ENCODE measurements at regions not wholly inside any gene's neighbourhood (a gene's known extent, or its start where the extent isn't known, plus 50 kb on each side); places are given as distances from the start of the nearest gene placed in this dataset.
A peak's percentile ranks its signal among the peaks of the same experiment; 100 is the strongest.

DNA sequence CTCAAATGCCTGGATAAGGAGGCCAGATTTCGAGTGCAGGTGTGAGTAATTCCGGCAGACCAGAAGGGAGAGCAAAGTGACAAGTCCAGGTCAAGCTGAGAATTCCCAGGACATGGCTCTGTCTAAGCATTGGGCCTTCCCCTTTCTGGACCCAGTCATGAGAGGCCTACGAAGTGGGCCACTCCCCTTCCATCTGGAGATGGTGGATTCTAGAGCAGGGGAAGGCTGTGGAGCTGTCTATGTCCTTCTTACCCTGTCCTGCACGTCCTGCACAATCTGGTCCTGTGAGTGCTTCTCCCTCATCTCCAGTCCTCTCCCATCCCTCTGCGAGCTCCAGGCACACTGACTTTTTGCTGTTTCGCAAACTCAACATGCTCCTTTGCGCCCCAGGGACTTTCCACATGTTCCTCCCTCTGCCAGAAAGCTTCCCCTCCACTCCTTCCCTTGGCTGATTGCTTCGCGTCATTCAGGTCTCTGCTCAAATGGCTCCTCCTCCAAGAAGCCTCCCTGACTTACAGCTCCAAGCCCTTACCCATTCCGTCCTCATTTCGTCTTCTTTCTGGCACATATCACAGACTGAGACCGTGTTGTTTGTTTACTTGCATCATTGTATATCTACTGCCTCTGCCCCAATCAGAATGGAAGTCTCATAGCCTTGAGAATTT, 193.2 kb downstream of the URI1 start:
- Histone ChIP-seq H3K4me3 (no peak overlapping the region), H3K36me3 (no peaks in the 10 kb centered on the region), H4K20me1 (no peaks in the 10 kb centered on the region), H3K27me3 (no peaks in the 10 kb centered on the region), H3K9me3 (no peaks in the 10 kb centered on the region), H3K27ac (no peak overlapping the region), H3K4me2 (peak overlapping the region; percentile 43), H3K9ac (no peak overlapping the region), H3K4me1 (peaks cover 11% of the 10 kb centered on the region)
- no peak for TF ChIP-seq Cebpa-rat (IDR thresholded peaks at IDR 0.05)

DNA sequence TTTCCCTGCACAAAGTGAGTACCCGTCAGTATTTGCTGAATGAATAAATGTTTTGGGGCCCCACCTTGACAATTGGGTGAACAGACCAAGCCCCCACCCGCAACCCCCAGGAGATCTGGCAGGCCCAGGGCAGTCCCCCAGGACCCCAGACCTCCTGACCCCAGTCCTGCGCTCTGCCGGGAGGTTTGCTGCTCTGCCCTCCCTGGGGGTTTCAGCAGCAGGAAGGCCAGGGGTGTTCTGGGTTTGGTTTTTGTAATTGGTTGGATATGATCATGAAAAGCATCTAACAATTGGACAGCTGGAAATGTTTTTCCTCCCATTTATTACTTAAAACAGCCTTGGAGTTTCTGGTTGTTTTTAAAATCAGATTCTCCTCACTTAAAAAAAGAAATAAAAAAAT, 193.8 kb downstream of the URI1 start:
- H3K9ac ChIP-seq: no peak overlapping the region
- no peak overlapping the region for H3K4me3 ChIP-seq
- no peak overlapping the region for H3K27ac ChIP-seq
- H3K4me2 ChIP-seq: peak overlapping the region; percentile 43
- no peaks in the 10 kb centered on the region for H4K20me1 ChIP-seq
- no peaks in the 10 kb centered on the region for H3K9me3 ChIP-seq
- peaks cover 11% of the 10 kb centered on the region for H3K4me1 ChIP-seq
- H3K27me3 ChIP-seq: no peaks in the 10 kb centered on the region
- no peak for TF ChIP-seq Cebpa-rat (IDR thresholded peaks at IDR 0.05)
- no peaks in the 10 kb centered on the region for H3K36me3 ChIP-seq

DNA sequence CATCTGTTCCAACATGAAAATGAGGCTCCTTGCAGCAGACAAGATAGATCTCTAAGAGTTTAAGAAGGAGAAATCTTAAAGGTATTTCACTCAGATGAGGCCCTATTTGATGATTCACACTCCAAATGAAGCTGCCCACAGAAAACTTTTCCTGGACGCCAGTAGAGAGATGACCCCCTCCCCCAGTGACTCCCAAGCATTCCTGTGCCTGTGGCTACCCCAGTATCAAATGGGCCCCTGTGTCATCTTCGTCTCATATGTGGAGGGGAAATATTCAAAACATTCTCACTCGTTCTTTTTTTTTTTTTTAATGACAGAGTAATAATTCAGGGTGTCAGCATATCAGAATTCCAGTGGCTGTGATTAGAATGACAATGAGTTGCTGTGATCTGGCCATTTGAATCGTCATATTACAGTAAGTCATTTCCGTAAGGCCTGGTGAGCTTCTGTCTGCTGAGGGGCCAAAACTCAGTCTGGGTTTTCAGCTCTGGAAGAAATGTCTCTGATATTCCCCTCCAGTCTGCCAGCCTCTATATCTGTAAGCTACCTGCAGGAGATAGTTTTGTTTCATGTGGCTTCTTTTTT, 194.7 kb downstream of the URI1 start:
- H3K27ac ChIP-seq: no peak overlapping the region
- H3K27me3 ChIP-seq: no peaks in the 10 kb centered on the region
- H3K36me3 ChIP-seq: no peaks in the 10 kb centered on the region
- H3K9ac ChIP-seq: no peak overlapping the region
- no peaks in the 10 kb centered on the region for H4K20me1 ChIP-seq
- no peak for TF ChIP-seq Cebpa-rat (IDR thresholded peaks at IDR 0.05)
- no peak overlapping the region for H3K4me2 ChIP-seq
- no peaks in the 10 kb centered on the region for H3K9me3 ChIP-seq
- peaks cover 11% of the 10 kb centered on the region for H3K4me1 ChIP-seq
- H3K4me3 ChIP-seq: no peak overlapping the region

DNA sequence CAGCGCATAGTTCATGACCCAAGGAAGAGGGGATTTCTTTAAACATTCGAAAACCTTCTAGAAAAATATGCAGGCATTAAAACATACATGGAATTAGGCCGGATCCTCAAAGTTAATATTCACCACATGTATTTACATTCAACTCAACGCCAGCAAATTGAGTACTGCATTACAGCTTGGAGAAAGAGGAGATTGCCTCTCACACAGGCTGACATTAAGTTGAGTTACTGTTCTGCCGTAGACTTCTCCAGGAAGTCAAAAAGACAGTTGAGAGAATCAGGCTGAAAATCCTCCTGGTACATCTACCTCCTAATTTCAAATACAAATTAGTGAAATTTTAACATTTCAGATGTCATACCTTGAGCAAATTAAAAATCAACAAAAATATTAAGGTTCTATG, 195.7 kb downstream of the URI1 start:
- Histone ChIP-seq H3K36me3 (no peaks in the 10 kb centered on the region), H4K20me1 (no peaks in the 10 kb centered on the region), H3K27ac (no peak overlapping the region), H3K4me2 (no peak overlapping the region), H3K9ac (no peak overlapping the region), H3K4me1 (peaks cover 11% of the 10 kb centered on the region), H3K9me3 (no peaks in the 10 kb centered on the region), H3K27me3 (no peaks in the 10 kb centered on the region), H3K4me3 (no peak overlapping the region)
- no peak for TF ChIP-seq Cebpa-rat (IDR thresholded peaks at IDR 0.05)

DNA sequence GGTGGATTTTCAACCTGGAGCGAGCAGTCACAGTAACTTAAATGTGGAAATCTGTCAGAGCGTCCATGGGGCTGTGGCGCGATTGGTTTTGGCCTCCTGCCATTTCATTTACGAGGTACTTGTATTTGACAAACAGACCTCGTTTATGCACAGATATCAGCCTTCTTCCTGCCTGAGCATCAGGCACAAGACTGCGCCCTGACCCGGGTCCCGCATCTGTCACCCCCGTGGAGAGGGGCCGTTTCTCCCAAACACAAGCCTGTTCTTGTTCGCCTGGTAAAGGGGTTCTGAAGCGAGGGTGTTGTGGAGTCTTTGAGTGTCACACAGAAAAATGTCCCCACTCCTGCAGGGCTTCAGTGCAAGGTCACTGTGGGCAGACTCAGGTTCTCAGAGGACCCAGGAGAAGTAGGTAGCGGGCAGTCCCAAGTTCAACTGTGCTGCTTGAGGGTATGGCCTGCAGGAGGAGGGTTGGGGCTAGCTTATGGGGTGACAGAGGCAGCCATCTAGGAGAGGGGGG, 202.3 kb downstream of the URI1 start:
- H3K27me3 ChIP-seq: no peaks in the 10 kb centered on the region
- no peaks in the 10 kb centered on the region for H4K20me1 ChIP-seq
- H3K36me3 ChIP-seq: no peaks in the 10 kb centered on the region
- no peak for TF ChIP-seq Cebpa-rat (IDR thresholded peaks at IDR 0.05)
- no peak overlapping the region for H3K4me2 ChIP-seq
- no peak overlapping the region for H3K4me3 ChIP-seq
- no peaks in the 10 kb centered on the region for H3K4me1 ChIP-seq
- H3K9ac ChIP-seq: no peak overlapping the region
- no peaks in the 10 kb centered on the region for H3K9me3 ChIP-seq
- H3K27ac ChIP-seq: no peak overlapping the region

DNA sequence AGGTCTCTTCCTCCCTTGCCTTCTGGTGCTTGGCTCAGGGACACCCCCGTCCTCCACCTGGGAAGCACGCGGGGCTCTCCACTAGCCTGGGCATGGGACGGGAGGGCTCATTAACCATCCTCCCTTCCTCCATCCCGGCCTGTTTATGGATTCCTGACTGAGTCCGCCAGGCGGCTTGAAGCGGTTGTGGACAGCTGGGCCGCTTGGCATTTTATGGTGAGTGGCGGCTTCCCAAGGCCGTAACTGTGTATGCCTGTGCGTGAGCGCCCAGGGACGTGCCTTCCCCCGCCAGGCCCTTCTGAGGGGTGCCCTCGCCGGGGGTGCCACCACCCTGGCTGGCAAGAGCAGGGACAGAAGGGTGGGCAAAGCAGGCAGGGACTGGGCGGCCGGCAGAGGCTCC, 202.8 kb downstream of the URI1 start:
- H3K27ac ChIP-seq: no peak overlapping the region
- H3K9me3 ChIP-seq: no peaks in the 10 kb centered on the region
- H4K20me1 ChIP-seq: no peaks in the 10 kb centered on the region

DNA sequence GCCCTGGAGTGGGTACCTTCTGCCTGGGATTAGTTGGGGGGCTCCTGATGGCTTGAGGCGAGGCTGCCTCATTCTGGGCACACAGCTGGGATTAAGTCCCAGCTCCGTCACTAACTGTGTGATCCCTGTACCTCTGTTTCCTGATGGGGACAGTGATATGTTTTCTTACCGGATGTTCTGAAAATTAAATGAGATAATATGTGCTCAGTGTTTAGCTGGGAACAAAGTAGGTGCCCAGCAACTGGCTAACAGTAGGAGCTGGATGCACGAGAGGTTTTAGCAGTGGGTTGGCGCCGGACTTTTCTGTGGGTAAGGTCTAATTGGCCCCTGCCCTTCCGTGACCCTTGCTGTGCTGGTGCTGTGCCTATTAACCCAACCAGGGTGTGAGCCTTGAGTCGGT, 203.4 kb downstream of the URI1 start:
- Histone ChIP-seq H3K27ac (no peak overlapping the region), H3K27me3 (no peaks in the 10 kb centered on the region), H3K36me3 (no peaks in the 10 kb centered on the region), H3K4me1 (no peaks in the 10 kb centered on the region), H3K9me3 (no peaks in the 10 kb centered on the region), H4K20me1 (no peaks in the 10 kb centered on the region), H3K9ac (no peak overlapping the region), H3K4me3 (no peak overlapping the region), H3K4me2 (no peak overlapping the region)
- no peak for TF ChIP-seq Cebpa-rat (IDR thresholded peaks at IDR 0.05)

More for the DNA sequence above, 202.8 kb downstream of the URI1 start:
- H3K4me2 ChIP-seq: no peak overlapping the region
- H3K9ac ChIP-seq: no peak overlapping the region
- H3K36me3 ChIP-seq: no peaks in the 10 kb centered on the region
- no peak for TF ChIP-seq Cebpa-rat (IDR thresholded peaks at IDR 0.05)
- no peaks in the 10 kb centered on the region for H3K4me1 ChIP-seq
- H3K27me3 ChIP-seq: no peaks in the 10 kb centered on the region
- no peak overlapping the region for H3K4me3 ChIP-seq

DNA sequence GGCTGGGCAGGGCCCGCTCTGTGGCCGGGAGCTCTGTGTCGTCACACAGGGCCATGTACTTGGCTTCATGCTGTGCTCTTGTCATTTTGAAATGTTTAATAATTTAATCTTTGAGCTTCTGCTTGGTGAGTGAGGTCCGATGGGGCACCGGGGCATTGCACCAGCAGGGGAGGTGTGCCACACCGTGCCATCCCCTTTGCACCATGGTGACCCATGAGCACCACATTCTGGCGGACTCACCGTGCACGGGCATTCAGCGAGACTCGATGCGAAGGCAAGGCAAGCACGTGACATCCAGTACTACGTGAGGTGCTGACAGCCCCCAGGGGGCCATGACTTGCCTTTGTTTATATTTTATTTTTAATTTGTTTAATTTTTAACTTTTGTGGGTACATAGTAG, 204.3 kb downstream of the URI1 start:
- Histone ChIP-seq H3K9ac (no peak overlapping the region), H3K4me2 (no peak overlapping the region), H3K4me3 (no peak overlapping the region), H3K9me3 (no peaks in the 10 kb centered on the region), H3K36me3 (no peaks in the 10 kb centered on the region), H4K20me1 (no peaks in the 10 kb centered on the region), H3K27ac (no peak overlapping the region), H3K4me1 (no peaks in the 10 kb centered on the region), H3K27me3 (no peaks in the 10 kb centered on the region)
- TF ChIP-seq Cebpa-rat (IDR thresholded peaks at IDR 0.05): no peak

DNA sequence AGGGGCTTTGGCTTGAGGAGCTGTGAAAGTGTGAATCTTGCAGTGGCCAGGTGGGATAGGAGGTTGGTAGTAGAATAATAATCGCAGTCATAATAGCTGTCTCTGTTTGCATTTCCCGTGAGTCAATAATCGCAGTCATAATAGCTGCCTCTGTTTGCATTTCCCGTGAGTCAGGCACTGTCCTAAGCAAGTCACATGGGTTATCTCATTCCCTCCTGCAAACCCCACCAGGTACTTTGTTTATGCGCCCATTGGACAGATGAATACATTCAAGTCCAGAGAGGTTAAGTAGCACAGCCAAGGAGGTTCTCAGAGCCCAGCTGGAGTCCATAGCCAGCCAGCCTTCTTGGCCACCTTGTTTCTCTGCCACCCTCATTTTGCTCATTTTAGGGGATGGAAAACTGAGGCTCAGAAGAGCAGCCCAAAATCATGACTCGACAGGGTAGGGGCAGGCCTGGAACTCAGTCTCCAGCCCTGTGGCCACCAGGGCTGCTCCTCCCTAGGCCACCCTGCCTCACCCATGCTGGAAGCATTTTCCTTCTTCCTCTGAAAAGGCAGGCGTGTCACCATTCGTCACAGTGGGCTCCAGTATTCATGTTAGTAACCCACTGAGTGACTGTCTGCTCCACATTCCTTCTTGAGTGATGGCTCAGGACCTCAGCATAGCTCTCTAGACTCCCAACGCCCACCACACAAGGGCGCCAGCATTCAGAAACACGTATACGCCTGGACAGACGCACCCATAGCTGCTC, 206.2 kb downstream of the URI1 start:
- H3K36me3 ChIP-seq: no peaks in the 10 kb centered on the region
- no peak overlapping the region for H3K4me2 ChIP-seq
- H3K9ac ChIP-seq: no peak overlapping the region
- no peak overlapping the region for H3K4me3 ChIP-seq
- H4K20me1 ChIP-seq: no peaks in the 10 kb centered on the region
- no peaks in the 10 kb centered on the region for H3K4me1 ChIP-seq
- H3K9me3 ChIP-seq: no peaks in the 10 kb centered on the region
- TF ChIP-seq Cebpa-rat (IDR thresholded peaks at IDR 0.05): no peak
- no peaks in the 10 kb centered on the region for H3K27me3 ChIP-seq
- H3K27ac ChIP-seq: no peak overlapping the region

DNA sequence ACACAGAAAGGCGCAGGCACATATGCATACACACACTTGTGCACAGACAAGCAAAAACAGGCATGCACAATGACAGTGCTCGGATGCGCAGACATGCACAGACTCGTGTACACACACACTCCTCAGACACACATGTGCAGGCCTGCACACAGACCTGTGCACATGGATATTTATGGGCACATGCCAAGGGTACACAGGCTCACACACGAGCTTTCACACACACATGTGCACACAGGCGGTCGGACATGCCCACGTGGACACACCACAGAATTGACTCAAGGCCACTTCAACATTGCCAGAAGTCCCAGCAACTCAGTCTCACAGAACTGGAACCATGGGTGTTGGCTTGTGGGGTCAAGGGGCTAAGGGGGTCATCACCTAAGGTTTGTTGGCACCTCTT, 206.8 kb downstream of the URI1 start:
- no peaks in the 10 kb centered on the region for H4K20me1 ChIP-seq
- H3K27me3 ChIP-seq: no peaks in the 10 kb centered on the region
- no peak overlapping the region for H3K9ac ChIP-seq
- no peak overlapping the region for H3K4me2 ChIP-seq
- H3K27ac ChIP-seq: no peak overlapping the region
- H3K36me3 ChIP-seq: no peaks in the 10 kb centered on the region
- H3K4me1 ChIP-seq: no peaks in the 10 kb centered on the region
- H3K4me3 ChIP-seq: no peak overlapping the region
- TF ChIP-seq Cebpa-rat (IDR thresholded peaks at IDR 0.05): no peak
- no peaks in the 10 kb centered on the region for H3K9me3 ChIP-seq
